GM23248 (cell line): ENCODE measurements at regions not wholly inside any gene's neighbourhood (a gene's known extent, or its start where the extent isn't known, plus 50 kb on each side); places are given as distances from the start of the nearest gene placed in this dataset.

Experiments used
- DNase-seq: peaks from one replicate; pipeline ENCODE4 v3.0.0-alpha.2; 2015
- H2AFZ ChIP-seq: fragments of 200-600 bp; sonication (generic); 2 replicates; pipeline ENCODE4 v1.6.1; 2016; ENCODE audit warnings: antibody characterized with exemption
- H3F3A ChIP-seq: fragments of 200-600 bp; sonication (generic); 2 replicates; pipeline ENCODE4 v1.6.1; 2016; ENCODE audit warnings: mild to moderate bottlenecking, antibody characterized with exemption, mixed run types; ENCODE audit not compliant: insufficient read depth
- H3K27ac ChIP-seq: fragments of 200-600 bp; sonication (generic); 2 replicates; pipeline ENCODE4 v1.5.1; 2016; ENCODE audit warnings: mild to moderate bottlenecking
- H3K27me3 ChIP-seq: fragments of 200-600 bp; sonication (generic); replicated peaks from 2 replicates; pipeline ENCODE4 v1.6.1; 2016; ENCODE audit warnings: mild to moderate bottlenecking; ENCODE audit not compliant: insufficient read depth
- H3K36me3 ChIP-seq: fragments of 200-600 bp; sonication (generic); 2 replicates; pipeline ENCODE4 v1.6.1; 2016; ENCODE audit warnings: low read depth, mild to moderate bottlenecking
- H3K4me1 ChIP-seq: fragments of 200-600 bp; sonication (generic); 2 replicates; pipeline ENCODE4 v1.6.1; 2016; ENCODE audit warnings: mild to moderate bottlenecking; ENCODE audit not compliant: insufficient read depth
- H3K4me2 ChIP-seq: fragments of 200-600 bp; sonication (generic); one replicate; pipeline ENCODE4 v1.6.1; 2016; ENCODE audit warnings: mild to moderate bottlenecking; ENCODE audit not compliant: unreplicated experiment
- H3K4me3 ChIP-seq: fragments of 200-600 bp; sonication (generic); 2 replicates; pipeline ENCODE4 v1.5.1; 2016; ENCODE audit warnings: mild to moderate bottlenecking
- H3K79me2 ChIP-seq: fragments of 200-600 bp; sonication (generic); 2 replicates; pipeline ENCODE4 v1.6.1; 2016; ENCODE audit warnings: mild to moderate bottlenecking; ENCODE audit not compliant: insufficient read depth
- H3K9ac ChIP-seq: fragments of 200-600 bp; sonication (generic); 2 replicates; pipeline ENCODE4 v1.6.1; 2016; ENCODE audit warnings: mild to moderate bottlenecking
- H3K9me2 ChIP-seq: fragments of 200-600 bp; sonication (generic); 2 replicates; pipeline ENCODE4 v1.6.1; 2016; ENCODE audit warnings: mixed run types, mild to moderate bottlenecking, moderate library complexity; ENCODE audit not compliant: insufficient read depth
- H3K9me3 ChIP-seq: fragments of 200-600 bp; sonication (generic); one replicate; pipeline ENCODE4 v1.6.1; 2017; ENCODE audit warnings: low read depth
- H4K20me1 ChIP-seq: fragments of 200-600 bp; sonication (generic); 2 replicates; pipeline ENCODE4 v1.6.0; 2016; ENCODE audit not compliant: insufficient read depth
- EZH2 ChIP-seq: fragments of 200-600 bp; sonication (generic); IDR thresholded peaks from 2 replicates; pipeline ENCODE4 v1.6.1; 2018; ENCODE audit warnings: antibody characterized with exemption, mild to moderate bottlenecking; ENCODE audit not compliant: insufficient read depth, poor library complexity, severe bottlenecking
- EZH2phosphoT487 ChIP-seq: fragments of 200-600 bp; sonication (generic); IDR thresholded peaks from 2 replicates; pipeline ENCODE4 v1.6.1; 2018; ENCODE audit warnings: antibody characterized with exemption, moderate library complexity, mild to moderate bottlenecking, low read depth; ENCODE audit not compliant: insufficient read depth
- WGBS, 2 experiments: methylation state at CpG; one replicate each; pipeline ENCODE4 v1.1.6; 2015 to 2017; ENCODE audit warnings: low lambda C conversion rate in 2 of 2, low coverage in 1 of 2; ENCODE audit errors: missing lambda C conversion rate in 2 of 2; 5-methylcytosine and 5-hydroxymethylcytosine counted together
- in situ Hi-C: fragments of 300-500 bp; cut with MboI; formaldehyde crosslinking; loops from 2 replicates; pipeline ENCODE4 v1.15.0; 2020

DNA sequence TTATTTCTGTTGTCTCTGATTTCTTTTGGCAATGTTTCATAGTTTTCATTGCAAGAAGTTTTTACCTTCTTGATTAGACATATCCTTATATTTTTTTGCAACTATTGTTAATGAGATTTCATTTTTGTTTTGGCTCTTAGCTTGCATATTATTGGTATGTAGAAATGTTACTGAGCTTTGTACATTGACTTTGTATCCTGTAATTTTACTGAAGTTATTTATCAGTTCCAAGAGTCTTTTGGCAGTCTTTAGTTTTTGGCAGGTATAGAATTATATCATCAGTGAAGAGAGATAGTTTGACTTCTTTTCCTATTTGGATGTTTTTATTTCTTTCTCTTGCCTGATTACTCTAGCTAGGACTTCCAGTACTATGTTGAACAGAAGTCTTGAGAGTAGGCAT, 375.7 kb downstream of the TDRD3 start:
- no peak overlapping the region for H3K4me2 ChIP-seq

DNA sequence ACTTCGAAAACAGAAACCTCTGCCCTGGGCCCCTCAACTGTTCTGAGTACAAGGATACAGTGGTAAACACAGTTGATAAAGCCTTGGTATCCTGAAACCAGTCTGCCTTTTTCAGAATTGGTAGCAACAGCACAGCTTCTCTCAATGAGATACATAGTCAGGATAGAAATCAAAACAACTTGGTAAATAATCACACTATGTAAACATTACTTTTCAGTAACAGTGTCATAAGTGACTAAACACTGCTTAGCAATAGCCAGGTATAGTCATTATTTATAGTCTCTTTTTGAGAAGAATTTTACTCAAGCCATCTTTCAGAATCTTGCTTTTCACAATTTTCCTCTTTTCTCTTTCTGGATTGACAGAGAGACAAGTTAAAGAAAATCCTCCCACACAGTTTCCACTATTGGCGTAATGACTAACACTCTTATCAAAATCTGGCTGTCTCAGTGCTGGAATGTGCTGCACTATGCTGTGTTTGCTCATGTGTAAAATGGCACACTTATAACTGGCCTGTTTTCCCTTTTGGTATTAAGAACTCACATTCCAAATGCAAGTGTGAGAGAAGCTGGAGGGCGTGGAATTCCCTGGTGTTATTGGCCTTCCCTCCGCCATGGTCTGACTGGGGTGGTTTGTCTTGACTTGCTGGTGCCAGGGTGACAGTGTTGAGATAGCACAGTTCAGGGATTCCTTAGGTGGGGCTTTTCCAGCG, 368.8 kb downstream of the TDRD3 start:
- Histone ChIP-seq H3K4me2 (no peak overlapping the region), H3K4me1 (no peaks in the 10 kb centered on the region), H3K9me3 (no peaks in the 10 kb centered on the region), H3K4me3 (no peak overlapping the region), H4K20me1 (no peaks in the 10 kb centered on the region), H3F3A (no peaks in the 10 kb centered on the region), H3K27me3 (no peaks in the 10 kb centered on the region), H3K27ac (no peak overlapping the region), H3K36me3 (no peaks in the 10 kb centered on the region), H3K79me2 (no peaks in the 10 kb centered on the region), H2AFZ (no peak overlapping the region), H3K9me2 (no peaks in the 10 kb centered on the region), H3K9ac (no peak overlapping the region)
- TF ChIP-seq EZH2 = no peak
- TF ChIP-seq EZH2phosphoT487 = no peak
- WGBS, 2 experiments = 15% methylated on average over 5 of the region's 5 CpGs
- DNase-seq = no peak
- in situ Hi-C loops = no loop called here

More for the DNA sequence above, 375.7 kb downstream of the TDRD3 start:
- H3K4me3 ChIP-seq = no peak overlapping the region
- DNase-seq = no peak
- no peaks in the 10 kb centered on the region for H3K4me1 ChIP-seq
- no peak overlapping the region for H3K9ac ChIP-seq
- no peak overlapping the region for H3K27ac ChIP-seq
- no peaks in the 10 kb centered on the region for H3F3A ChIP-seq
- in situ Hi-C loops = no loop called here
- H3K9me2 ChIP-seq = no peaks in the 10 kb centered on the region
- no peaks in the 10 kb centered on the region for H3K27me3 ChIP-seq
- TF ChIP-seq EZH2phosphoT487 (no peak), EZH2 (no peak)
- no peaks in the 10 kb centered on the region for H4K20me1 ChIP-seq
- no peak overlapping the region for H2AFZ ChIP-seq
- H3K79me2 ChIP-seq = no peaks in the 10 kb centered on the region
- no peaks in the 10 kb centered on the region for H3K9me3 ChIP-seq
- no peaks in the 10 kb centered on the region for H3K36me3 ChIP-seq

DNA sequence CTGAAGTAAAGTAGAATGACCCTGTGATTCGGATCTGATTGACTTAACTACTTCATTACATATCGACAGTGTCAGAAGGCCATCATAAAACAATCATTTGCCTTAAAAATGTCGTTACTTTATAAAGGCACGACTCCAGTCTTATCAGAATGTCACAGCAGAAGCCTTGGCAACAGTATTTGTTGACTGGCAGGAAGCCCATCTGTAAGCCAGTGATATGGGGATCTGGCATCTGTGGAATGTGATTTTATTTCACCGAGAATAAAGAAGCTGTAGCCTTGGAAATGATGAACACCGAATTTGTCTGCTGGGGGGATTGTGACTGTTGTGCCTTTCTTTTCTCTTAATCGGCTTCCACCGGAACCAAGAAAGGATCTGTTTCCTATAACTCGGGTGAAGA, 362.5 kb downstream of the TDRD3 start:
- H3F3A ChIP-seq = no peaks in the 10 kb centered on the region
- no peak for DNase-seq
- TF ChIP-seq EZH2phosphoT487 = no peak
- no peak for TF ChIP-seq EZH2

DNA sequence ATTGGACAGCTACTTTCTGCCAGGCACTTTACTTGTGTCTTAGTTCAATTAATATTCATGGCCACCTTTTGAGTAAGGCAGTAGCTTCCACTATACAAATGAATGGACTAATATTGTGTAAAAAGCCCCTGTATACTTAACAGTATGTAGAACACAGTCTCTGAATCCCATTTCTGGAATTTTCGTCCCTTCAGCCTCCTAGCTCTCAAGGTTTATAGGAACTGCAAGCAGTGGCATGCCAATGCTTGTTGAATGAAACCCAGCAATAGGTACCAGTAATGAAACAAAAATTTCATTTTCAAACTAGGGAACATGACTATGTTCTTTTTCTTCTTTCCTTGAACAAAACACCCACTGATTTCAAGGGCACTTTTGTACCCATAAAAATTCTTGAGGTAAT, 361.6 kb downstream of the TDRD3 start:
- TF ChIP-seq EZH2phosphoT487 = no peak
- TF ChIP-seq EZH2 = no peak
- Histone ChIP-seq H3K27ac (no peak overlapping the region), H3K27me3 (no peaks in the 10 kb centered on the region), H4K20me1 (no peaks in the 10 kb centered on the region), H3F3A (no peaks in the 10 kb centered on the region), H3K9me2 (no peaks in the 10 kb centered on the region), H3K4me2 (no peak overlapping the region), H3K36me3 (no peaks in the 10 kb centered on the region), H2AFZ (no peak overlapping the region), H3K9ac (no peak overlapping the region), H3K4me1 (no peaks in the 10 kb centered on the region), H3K4me3 (no peak overlapping the region), H3K79me2 (no peaks in the 10 kb centered on the region), H3K9me3 (no peaks in the 10 kb centered on the region)
- WGBS, 2 experiments = 0% methylated on average over 1 of the region's 1 CpG
- in situ Hi-C loops = no loop called here
- no peak for DNase-seq

More for the DNA sequence above, 362.5 kb downstream of the TDRD3 start:
- Histone ChIP-seq H3K27me3 (no peaks in the 10 kb centered on the region), H3K4me3 (no peak overlapping the region), H3K9ac (no peak overlapping the region), H3K4me2 (no peak overlapping the region), H3K9me3 (no peaks in the 10 kb centered on the region), H2AFZ (no peak overlapping the region), H3K36me3 (no peaks in the 10 kb centered on the region), H3K4me1 (no peaks in the 10 kb centered on the region), H3K79me2 (no peaks in the 10 kb centered on the region), H3K27ac (no peak overlapping the region), H4K20me1 (no peaks in the 10 kb centered on the region), H3K9me2 (no peaks in the 10 kb centered on the region)
- 2 to 3% methylated on average over 9 of the region's 9 CpGs for WGBS, 2 experiments
- in situ Hi-C loops = no loop called here
